ENCODE measurements at regions not wholly inside any gene's neighbourhood (a gene's known extent, or its start where the extent isn't known, plus 50 kb on each side); places are given as distances from the start of the nearest gene placed in this dataset.
"Not testable (repeated sequence)": the region's sequence is repeated elsewhere in the genome, so short reads cannot be mapped to it uniquely, and the experiment has no call there.

DNA sequence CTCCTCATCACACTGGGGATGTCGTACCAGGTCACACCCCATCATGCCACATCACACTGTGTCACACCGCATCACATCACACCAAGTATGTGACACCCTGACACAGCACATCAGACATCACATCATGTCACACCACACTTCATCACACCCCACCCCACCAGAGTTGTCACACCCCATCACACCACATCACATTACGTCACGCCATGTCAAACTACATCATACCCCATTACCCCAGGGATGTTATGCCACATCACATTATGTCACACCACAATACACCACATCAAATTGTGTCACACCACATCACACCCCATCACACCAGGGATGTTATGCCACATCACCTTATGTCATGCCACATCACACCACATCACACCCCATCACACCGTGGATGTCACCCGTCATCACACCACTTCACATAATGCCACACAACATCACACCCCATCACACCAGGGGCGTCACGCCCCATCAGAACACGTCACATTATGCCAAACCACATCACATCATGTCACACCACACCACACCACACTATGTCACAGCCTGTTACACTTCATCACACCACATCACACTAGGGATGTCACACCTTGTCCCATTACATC, 133.6 kb downstream of the TMEM121 start:
- no peak for DNase-seq (ENCODE audit: low read depth in 2 of 2)

DNA sequence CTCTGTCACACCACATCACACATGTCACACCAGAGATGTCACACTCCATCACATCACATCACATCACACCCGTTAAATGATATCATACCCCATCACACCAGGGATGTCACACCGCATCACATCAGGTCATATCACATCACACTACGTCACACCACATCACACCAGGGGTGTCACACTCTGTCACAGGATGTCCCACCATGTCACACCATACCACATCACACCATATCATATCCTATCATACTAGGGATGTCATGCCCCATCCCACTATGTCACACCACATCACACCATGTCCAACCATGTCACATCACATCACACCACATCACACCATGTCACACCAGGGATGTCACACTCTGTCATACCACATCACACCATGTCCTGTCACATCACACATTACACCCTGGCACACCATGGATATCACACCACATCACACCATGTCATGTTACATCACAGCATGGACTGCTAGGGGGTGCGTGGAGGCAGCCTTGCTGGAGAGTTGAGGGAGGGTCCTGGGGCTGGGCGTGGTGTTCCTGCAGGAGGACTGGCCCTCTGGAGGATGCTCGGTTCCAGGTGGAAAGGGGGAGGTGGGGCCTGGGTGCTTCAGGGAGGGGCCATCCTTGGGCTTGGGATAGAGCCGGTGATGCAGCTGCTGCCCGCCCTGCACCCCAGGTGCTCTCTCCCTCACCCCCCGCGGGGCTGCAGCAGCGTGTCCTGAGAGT, 134.6 kb downstream of the TMEM121 start:
- DNase-seq (ENCODE audit: low read depth in 2 of 2): no peak

DNA sequence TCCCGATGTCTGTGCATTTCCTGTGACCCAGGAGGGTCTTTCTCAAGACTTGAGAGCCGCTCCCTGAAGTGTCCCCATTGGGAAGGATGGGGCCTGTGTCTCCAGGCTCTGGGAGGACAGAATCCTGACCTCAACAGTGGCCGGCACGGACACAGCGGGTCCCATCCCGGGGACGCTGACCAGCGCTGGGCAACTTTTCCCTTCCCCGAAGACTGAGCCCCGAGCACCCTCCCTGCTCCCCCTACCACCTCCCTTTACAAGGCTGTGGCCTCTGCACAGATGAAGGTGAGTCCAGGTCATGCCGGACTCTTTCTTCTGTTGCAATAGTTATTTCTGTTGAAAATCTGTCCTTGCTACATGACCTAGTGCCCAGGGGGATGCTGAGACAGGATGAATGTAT, 135.7 kb downstream of the TMEM121 start:
- not testable (repeated sequence) for DNase-seq (ENCODE audit: low read depth in 2 of 2)

DNA sequence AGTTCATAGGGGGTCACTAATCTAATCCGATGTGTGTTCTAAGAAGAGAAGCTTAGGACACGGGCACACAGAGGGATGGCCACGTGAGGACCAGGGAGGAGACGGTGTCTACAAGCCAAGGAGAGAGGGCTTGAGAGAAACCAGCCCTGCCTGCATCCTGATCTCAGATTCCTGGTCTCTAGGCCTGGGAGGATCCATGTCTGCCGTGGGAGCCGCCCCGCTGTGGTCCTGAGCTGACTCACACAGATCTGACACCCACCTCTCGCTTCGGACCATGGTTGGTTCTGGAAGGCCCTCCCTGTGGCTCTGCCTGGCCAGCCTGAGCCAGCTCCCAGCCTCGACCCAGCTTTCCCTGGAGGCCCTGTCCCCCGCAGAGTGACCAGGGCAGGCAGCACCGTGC, 136.2 kb downstream of the TMEM121 start:
- not testable (repeated sequence) for DNase-seq (ENCODE audit: low read depth in 2 of 2)

DNA sequence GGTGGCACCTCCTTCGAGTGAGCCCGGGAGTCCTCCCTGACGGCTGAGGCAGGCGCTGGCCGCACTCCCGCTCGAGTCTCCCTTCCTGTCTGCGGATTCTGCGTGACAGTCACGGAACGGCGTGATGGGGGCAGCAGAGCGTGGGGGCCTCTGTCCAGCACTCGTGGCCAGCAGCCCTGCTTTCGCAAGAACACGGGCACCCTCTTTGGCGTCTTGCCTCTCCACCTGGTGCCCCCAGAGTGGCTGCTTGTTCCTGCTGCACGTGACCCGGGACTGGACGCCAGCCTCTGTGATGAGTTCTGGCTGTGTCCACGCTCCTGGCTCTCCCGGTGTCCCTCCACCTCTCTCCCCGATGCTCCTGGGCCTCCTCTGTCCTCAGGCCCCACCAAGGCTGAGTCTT, 136.9 kb downstream of the TMEM121 start:
- DNase-seq (ENCODE audit: low read depth in 2 of 2): not testable (repeated sequence)

DNA sequence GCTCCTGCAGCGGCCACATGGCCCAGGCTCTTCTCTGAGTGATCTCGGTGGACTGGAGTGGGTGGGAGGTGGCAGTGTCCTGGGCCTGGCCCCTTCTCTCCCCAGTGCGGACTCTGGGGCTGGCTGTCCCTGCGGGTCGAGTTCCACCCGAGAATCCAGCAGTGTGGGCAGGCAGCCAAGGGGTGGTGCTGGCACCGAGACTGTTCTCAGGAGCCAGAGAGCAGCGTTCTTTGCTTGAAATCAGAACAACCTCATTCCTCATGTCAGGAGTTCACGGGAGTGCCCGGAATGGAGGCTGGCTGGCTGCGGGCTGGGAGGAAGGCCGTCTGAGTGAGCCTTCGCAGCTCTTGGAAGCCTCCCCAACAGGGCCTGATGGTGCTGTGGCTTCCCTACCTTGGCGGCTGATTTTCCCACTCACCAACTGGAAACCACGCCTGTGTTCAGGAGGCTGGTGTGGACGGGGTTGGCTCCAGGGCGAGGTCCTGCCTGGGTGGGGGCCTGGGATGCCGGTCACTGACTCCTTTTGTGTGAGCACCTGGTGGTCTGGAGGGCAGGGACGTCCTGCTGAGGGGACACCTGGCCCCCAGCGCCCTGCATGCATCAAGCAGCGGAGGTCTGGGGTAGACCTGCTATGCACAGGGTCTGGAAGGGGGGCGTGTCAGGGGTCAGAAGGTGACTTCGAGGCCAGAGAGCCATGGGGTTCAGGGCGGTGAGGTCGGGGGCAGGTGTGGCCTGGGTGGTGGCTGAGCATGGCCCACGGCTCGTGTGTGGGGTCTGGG, 137.6 kb downstream of the TMEM121 start:
- DNase-seq (ENCODE audit: low read depth in 2 of 2): not testable (repeated sequence)

DNA sequence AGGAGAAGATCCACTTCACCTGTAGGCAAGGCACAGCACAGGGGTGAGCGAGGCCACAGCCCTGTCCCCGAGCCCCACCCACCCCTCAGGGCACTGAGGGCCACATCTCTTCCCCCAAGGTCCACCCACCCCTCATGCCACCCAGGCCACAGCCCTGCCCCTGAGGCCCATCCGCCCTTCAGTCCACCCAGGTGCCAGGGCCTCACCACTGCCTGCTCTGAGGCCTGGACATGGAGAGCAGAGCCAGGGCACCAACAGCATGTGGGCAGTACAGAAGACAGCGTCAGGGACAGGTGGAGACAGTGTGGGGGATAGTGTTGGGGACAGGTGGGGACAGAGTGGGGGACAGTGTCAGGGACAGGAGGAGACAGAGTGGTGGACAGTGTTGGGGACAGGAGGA, 138.3 kb downstream of the TMEM121 start:
- DNase-seq (ENCODE audit: low read depth in 2 of 2): no peak

DNA sequence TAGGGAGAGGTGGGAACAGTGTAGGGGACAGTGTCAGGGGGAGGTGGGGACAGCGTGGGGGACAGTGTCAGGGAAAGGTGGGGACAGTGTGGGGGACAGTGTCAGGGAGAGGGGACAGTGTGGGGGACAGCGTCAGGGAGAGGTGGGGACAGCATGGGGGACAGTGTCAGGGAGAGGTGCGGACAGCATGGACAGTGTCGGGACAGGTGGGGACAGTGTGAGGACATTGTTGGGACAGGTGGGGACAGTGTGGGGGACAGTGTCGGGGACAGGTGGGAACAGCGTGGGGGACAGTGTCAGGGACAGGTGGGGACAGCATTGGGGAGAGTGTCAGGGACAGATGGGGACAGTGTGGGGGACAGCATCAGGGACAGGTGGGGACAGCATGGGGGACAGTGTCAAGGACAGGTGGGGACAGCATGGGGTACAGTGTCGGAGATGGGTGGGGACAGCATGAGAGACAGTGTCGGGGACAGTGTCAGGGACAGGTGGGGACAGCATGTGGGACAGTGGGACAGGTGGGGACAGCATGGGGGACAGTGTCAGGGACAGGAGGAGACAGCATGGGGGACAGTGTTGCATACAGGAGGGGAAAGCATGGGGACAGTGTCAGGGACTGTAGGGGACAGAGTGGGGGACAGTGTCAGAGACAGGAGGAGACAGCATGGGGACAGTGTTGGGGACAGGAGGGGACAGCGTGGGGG, 139.0 kb downstream of the TMEM121 start:
- no peak for DNase-seq (ENCODE audit: low read depth in 2 of 2)

DNA sequence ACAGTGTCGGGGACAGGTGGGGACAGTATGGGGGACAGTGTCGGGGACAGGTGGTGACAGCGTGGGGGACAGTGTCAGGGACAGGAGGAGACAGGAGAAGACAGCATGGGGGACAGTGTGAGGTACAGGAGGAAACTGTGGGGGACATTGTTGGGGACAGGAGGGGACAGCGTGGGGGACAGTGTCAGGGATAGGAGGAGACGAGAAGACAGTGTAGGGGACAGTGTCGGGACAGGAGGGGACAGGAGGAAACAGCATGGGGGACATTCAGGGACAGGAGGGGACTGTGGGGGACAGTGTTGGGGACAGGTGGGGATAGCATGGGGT, 139.5 kb downstream of the TMEM121 start:
- DNase-seq (ENCODE audit: low read depth in 2 of 2): no peak

DNA sequence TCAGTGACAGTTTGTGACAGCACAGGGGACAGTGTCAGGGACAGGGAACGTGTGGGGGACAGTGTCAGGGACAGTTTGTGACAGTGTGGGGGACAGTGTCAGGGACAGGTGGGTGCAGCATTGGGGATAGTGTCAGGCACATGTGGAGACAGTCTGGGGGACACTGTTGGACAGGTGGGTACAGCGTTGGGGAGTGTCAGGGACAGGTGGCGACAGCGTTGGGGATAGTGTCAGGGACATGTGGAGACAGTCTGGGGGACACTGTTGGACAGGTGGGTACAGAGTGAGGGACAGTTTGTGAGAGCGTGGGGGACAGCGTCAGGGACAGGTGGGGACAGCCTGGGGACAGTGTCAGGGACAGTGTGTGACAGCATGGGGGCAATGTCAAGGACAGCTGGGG, 140.0 kb downstream of the TMEM121 start:
- no peak for DNase-seq (ENCODE audit: low read depth in 2 of 2)

DNA sequence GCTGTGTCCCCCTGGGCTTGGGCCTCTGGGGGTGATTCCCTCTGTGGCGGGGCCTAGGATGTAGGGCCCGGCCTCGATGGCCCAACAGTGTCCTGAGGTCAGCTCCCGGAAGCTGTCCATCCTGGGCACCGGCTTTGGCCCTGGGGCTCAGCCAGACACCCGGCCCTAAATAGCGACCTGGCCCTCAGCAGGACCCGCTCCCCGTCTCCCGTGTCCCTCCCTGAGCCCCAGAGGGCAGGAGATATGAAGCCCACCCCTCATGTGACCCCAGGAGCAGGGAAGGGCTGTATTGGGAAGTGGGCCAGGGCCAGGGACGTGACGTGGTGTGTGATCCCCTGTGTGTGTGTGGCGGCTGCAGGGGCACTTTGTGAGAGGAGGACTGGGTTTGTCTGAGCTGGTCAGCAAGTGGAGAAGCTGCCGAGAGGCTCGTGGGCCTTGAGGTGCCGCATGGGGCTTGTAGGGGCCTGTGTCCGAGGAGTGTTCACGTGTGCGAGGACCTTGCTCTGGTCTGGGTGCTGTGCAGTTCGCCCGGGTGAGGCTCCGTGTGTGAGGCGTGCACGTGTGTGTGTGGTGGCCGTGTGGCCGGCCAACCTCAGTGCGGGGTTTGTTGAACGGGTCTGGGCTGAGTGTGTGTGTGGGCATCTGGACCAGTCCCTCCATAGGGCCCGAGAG, 140.7 kb downstream of the TMEM121 start:
- not testable (repeated sequence) for DNase-seq (ENCODE audit: low read depth in 2 of 2)

DNA sequence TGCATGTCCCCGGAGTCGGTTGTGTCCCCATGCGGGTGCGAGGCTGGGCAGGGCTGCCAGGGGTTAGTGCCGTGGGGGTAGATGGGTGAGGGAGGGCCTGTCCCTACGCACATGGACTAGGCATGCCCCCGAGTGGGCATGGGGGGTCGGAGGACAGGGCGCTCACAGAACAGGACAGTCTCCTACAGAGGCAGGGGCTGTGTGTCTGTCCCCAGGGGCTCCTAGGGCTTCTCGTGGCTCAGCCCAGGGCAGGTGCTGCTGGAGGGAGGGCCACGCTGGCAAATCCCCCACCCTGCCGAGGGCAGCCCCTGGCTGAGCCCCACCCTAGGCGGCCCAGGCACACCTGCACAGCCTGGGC, 141.3 kb downstream of the TMEM121 start:
- DNase-seq (ENCODE audit: low read depth in 2 of 2): not testable (repeated sequence)

DNA sequence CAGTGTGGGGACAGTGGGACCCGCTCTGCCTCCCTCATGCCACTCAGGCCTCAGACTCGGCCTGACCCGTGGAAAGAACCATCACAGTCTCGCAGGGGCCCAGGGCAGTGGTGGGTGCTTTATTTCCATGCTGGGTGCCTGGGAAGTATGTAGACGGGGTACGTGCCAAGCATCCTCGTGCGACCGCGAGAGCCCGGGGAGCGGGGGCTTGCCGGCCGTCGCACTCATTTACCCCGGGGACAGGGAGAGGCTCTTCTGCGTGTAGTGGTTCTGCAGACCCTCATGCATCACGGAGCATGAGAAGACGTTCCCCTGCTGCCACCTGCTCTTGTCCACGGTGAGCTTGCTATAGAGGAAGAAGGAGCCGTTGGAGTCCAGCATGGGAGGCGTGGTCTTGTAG, 141.6 kb downstream of the TMEM121 start:
- DNase-seq (ENCODE audit: low read depth in 2 of 2): not testable (repeated sequence)

DNA sequence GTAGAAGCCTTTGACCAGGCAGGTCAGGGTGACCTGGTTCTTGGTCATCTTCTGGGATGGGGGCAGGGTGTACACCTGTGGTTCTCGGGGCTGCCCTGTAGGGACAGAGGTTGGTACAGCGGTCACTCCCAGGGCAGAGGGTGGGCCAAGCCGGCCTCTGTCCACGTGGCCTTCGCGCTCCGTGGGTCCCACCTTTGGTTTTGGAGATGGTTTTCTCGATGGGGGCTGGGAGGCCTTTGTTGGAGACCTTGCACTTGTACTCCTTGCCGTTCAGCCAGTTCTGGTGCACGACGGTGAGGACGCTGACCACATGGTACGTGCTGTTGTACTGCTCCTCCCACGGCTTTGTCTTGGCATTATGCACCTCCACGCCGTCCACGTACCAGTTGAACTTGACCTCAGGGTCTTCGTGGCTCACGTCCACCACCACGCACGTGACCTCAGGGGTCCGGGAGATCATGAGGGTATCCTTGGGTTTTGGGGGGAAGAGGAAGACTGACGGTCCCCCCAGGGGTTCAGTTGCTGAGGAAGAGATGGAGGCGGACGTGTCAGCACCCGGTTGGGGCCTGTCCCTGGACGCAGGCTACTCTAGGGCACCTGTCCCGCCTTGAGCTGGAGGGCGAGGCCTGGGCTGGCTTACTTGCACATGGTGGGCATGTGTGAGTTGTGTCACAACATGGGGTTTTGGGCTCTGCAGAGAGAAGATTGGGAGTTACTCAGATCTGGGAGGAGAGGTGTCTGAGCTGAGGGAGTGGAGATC, 142.3 kb downstream of the TMEM121 start:
- not testable (repeated sequence) for DNase-seq (ENCODE audit: low read depth in 2 of 2)

DNA sequence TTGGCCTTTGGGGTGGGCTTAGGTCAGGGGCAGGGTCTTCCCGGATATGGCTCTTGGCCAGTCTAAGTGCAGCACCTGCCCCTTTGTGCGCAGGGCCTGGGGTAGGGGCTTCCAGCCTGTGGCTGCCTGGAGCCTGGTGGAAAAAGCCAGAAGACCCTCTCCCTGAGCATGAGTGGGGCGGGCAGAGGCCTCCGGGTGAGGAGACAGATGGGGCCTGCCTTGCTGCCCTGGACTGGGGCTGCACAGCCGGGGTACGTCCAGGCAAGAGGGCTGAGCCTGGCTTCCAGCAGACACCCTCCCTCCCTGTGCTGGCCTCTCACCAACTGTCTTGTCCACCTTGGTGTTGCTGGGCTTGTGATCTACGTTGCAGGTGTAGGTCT, 142.8 kb downstream of the TMEM121 start:
- not testable (repeated sequence) for DNase-seq (ENCODE audit: low read depth in 2 of 2)

DNA sequence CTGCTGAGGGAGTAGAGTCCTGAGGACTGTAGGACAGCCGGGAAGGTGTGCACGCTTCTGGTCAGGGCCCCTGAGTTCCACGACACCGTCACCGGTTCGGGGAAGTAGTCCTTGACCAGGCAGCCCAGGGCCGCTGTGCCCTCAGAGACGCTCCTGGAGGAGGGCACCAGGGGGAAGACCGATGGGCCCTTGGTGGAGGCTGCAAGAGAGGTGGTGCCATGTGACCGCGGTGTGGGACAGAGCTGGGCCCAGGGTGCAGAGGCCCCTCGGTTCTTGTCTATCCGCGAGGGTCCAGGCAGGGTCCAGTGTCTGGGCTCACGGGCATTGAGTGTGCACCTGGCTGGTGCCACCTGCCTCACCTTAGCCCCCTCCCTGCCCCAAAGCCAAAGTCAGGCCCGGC, 143.3 kb downstream of the TMEM121 start:
- DNase-seq (ENCODE audit: low read depth in 2 of 2): not testable (repeated sequence)

DNA sequence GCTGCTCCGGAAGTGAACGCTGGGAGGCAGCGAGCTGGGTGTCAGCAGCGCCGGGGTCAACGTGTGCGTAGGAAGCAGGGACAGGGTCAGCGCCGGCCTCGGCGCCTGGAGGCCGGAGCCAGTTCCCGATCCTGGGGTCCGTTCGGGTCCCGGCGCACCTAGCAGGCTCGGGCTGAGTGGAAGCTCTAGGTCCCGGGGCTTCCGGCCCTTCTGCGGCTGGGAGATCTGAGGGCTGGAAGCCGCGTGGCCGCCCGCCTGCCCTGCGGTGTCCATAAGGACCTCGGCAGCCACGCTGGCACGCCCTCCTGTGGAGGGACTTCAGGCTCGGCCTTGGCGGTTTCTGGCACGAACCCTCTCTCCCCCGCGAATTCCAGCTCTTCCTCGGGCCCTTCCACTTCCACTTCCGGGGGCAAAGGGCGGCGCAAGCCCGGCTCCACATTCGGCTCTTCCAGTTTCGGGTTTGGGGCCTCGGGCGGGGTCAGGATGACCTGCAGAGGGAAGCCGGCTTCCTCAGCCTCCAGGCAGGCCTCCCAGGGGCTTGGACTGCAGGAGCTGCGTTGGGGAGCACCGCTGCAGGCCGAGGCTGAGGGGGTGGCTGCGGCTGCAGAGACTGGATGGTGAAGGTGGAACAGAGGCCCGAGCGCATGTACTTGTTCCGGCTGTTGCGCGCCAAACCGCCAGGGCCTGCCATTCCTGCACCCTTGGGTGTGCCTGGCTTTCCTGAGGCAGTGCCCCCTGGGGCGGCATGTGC, 146.2 kb downstream of the TMEM121 start:
- DNase-seq (ENCODE audit: low read depth in 2 of 2): not testable (repeated sequence)

DNA sequence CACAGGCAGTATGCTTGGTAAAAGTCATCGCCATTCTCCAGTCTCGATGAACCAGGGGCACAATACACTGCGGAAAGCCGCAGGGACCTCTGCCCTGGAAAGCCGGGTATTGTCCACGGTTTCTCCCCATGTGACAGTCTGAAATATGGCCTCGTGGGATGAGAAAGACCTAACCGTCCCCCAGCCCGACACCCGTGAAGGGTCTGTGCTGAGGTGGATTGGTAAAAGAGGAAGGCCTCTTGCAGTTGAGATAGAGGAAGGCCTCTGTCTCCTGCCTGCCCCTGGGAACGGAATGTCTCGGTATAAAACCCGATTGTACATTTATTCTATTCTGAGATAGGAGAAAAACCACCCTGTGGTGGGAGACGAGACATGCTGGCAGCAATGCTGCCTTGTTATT, 149.1 kb downstream of the TMEM121 start:
- not testable (repeated sequence) for DNase-seq (ENCODE audit: low read depth in 2 of 2)

DNA sequence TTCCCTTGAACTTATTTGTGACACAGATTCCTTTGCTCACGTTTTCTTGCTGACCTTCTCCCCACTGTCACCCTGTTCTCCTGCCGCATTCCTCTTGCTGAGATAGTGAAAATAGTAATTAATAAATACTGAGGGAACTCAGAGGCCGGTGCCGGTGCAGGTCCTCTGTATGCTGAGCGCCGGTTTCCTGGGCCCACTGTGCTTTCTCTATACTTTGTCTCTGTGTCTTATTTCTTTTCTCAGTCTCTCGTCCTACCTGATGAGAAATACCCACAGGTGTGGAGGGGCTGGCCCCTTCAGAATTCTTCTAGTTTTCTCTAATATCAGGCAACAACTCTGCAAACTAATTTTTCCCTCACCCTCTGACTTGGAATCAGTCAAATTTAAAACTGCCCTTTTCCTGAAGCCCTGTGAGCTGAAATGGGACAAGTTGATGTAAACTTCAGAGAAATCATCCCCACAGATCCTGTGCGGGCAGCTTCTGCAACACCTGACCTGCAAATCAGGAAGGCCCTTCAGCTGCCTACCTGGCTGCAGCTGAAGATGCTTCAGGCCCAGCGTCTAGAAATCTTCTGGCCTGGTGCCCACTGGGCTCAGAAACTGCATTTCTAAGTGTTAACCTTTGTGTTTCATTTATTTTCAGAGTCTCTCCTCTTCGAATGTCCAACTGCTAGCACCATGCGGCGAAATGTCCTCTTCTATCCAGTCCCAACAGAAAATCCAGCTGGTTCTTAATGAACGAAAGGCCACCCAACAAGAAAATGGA, 149.7 kb downstream of the TMEM121 start:
- DNase-seq (ENCODE audit: low read depth in 2 of 2): not testable (repeated sequence)

DNA sequence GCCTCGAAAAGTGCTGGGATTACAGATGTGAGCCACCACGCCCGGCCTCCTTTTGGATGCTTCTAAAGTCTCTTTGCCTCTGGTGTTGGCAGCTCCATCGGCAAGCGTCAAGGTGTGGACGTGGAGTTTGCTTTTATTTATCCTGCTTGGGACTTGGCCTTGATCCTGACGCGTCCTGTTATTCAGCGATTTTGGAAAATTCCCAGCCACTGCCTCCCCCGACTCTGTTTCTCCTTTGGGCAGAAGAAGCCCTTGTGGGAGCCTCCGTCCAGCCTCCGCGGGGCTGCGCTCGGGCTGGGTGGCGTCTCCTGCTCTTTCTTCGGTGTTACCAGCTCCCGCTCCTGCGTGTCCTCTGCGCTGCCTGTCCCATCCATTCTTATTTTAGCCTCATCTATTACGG, 151.7 kb downstream of the TMEM121 start:
- not testable (repeated sequence) for DNase-seq (ENCODE audit: low read depth in 2 of 2)

All from stimulated activated CD8-positive, alpha-beta memory T cell treated with anti-CD3 and anti-CD28 coated beads, Interleukin-7, amount 100 ng/mL, for 1 hour (primary cell).